Right lobe of liver (tissue), 4 donors: ENCODE measurements at regions not wholly inside any gene's neighbourhood (a gene's known extent, or its start where the extent isn't known, plus 50 kb on each side); places are given as distances from the start of the nearest gene placed in this dataset.

Source experiments
- POLR2A ChIP-seq: fragments of 450-650 bp; IDR thresholded peaks from one replicate; pipeline ENCODE4 v1.6.1; 2017; ENCODE audit warnings: antibody characterized with exemption, mild to moderate bottlenecking
- TF ChIP-seq, protein P1 (sequence below), 4 donors: fragments of 200-600 bp in 3 of 4; fragments of 450-650 bp in 1 of 4; IDR thresholded peaks; one replicate each; pipeline versions ENCODE4 v1.5.1 to v1.8.0; 2016 to 2022; ENCODE audit warnings: antibody characterized with exemption in 4 of 4, mild to moderate bottlenecking in 2 of 4
- donor health status: DM: no; HTN: no; CAD: no.
- donor health status: DM: no; HTN: no; CAD: no.
- donor health status: DM: no; HTN: yes; CAD: no.

- TF ChIP-seq, protein P1, sequence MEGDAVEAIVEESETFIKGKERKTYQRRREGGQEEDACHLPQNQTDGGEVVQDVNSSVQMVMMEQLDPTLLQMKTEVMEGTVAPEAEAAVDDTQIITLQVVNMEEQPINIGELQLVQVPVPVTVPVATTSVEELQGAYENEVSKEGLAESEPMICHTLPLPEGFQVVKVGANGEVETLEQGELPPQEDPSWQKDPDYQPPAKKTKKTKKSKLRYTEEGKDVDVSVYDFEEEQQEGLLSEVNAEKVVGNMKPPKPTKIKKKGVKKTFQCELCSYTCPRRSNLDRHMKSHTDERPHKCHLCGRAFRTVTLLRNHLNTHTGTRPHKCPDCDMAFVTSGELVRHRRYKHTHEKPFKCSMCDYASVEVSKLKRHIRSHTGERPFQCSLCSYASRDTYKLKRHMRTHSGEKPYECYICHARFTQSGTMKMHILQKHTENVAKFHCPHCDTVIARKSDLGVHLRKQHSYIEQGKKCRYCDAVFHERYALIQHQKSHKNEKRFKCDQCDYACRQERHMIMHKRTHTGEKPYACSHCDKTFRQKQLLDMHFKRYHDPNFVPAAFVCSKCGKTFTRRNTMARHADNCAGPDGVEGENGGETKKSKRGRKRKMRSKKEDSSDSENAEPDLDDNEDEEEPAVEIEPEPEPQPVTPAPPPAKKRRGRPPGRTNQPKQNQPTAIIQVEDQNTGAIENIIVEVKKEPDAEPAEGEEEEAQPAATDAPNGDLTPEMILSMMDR (IDR thresholded peaks at IDR 0.05): no peak
- TF ChIP-seq POLR2A: no peak
Observed at GRCh38 chr3:132203889-132204596, 113.2 kb upstream of the ACP3 start.
